Duodenal mucosa (tissue), 2 donors: ENCODE measurements at regions not wholly inside any gene's neighbourhood (a gene's known extent, or its start where the extent isn't known, plus 50 kb on each side); places are given as distances from the start of the nearest gene placed in this dataset.

Experiments
- H3K27ac ChIP-seq: one replicate; pipeline ENCODE4 v1.7.0; 2013; ENCODE audit warnings: low read depth, low read length
- H3K27me3 ChIP-seq, 2 donors: one replicate each; pipeline ENCODE4 v1.7.0; 2013; ENCODE audit warnings: low read length in 2 of 2, control low read depth in 1 of 2; ENCODE audit not compliant: insufficient read depth in 2 of 2, control insufficient read depth in 1 of 2
- H3K36me3 ChIP-seq, 2 donors: one replicate each; pipeline ENCODE4 v1.7.0; 2013; ENCODE audit warnings: low read length in 2 of 2, control low read depth in 1 of 2; ENCODE audit not compliant: insufficient read depth in 2 of 2, control insufficient read depth in 1 of 2
- H3K4me1 ChIP-seq, 2 donors: one replicate each; pipeline ENCODE4 v1.7.0; 2013; ENCODE audit warnings: low read length in 2 of 2, control low read depth in 1 of 2; ENCODE audit not compliant: insufficient read depth in 2 of 2, control insufficient read depth in 1 of 2
- H3K4me3 ChIP-seq, 2 donors: one replicate each; pipeline ENCODE4 v1.7.0; 2013; ENCODE audit warnings: low read length in 2 of 2, low read depth in 1 of 2
- H3K9ac ChIP-seq, 2 donors: one replicate each; pipeline ENCODE4 v1.7.0; 2013; ENCODE audit warnings: low read length in 2 of 2, low read depth in 1 of 2
- H3K9me3 ChIP-seq, 2 donors: one replicate each; pipeline ENCODE4 v1.7.0; 2013; ENCODE audit warnings: low read length in 2 of 2, control low read depth in 1 of 2; ENCODE audit not compliant: control insufficient read depth in 1 of 2

- Histone ChIP-seq H3K4me3 (no peak overlapping the region), H3K36me3 (no peaks in the 10 kb centered on the region), H3K27ac (no peak overlapping the region), H3K4me1 (no peaks in the 10 kb centered on the region), H3K27me3 (no peaks in the 10 kb centered on the region), H3K9me3 (no peaks in the 10 kb centered on the region), H3K9ac (no peak overlapping the region)
These were observed 232.3 kb upstream of the GLI3 start for GRCh38 chr7:42469341-42469740.

DNA sequence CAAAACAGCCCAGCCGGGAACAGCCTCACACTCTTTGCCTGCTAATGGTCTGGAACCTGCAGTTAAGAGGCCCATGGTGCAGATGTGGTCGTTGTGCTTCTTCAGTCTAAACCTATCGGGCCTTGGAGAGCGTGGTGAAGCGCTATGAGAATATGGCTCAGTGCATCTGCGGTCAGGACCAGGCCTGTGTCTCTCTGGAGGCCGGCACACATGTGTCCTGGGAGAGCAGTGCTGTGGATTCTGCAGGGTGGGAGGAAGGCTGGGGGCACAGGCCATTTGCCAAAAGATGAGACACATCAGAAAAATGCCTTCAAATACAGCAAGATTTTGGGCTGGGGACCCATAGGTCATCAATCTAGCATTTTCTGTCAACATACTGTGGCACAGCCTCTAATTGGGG lies 231.5 kb upstream of the GLI3 start:
- H3K36me3 ChIP-seq = no peaks in the 10 kb centered on the region

GRCh38 chr7:42461537-42461936 lies 224.5 kb upstream of the GLI3 start:
- H3K9ac ChIP-seq = no peak overlapping the region
- H3K4me3 ChIP-seq = no peak overlapping the region
- no peak overlapping the region for H3K27ac ChIP-seq
- H3K9me3 ChIP-seq = no peaks in the 10 kb centered on the region
- H3K4me1 ChIP-seq = no peaks in the 10 kb centered on the region
- no peaks in the 10 kb centered on the region for H3K27me3 ChIP-seq
- H3K36me3 ChIP-seq = no peaks in the 10 kb centered on the region

More for the DNA sequence above, 231.5 kb upstream of the GLI3 start:
- Histone ChIP-seq H3K27me3 (no peaks in the 10 kb centered on the region), H3K9me3 (no peaks in the 10 kb centered on the region), H3K27ac (no peak overlapping the region), H3K4me1 (no peaks in the 10 kb centered on the region), H3K9ac (no peak overlapping the region), H3K4me3 (no peak overlapping the region)

- Histone ChIP-seq H3K4me1 (no peaks in the 10 kb centered on the region), H3K4me3 (no peak overlapping the region), H3K9ac (no peak overlapping the region), H3K27me3 (no peaks in the 10 kb centered on the region), H3K27ac (no peak overlapping the region), H3K9me3 (no peaks in the 10 kb centered on the region), H3K36me3 (no peaks in the 10 kb centered on the region)
These were observed 223.9 kb upstream of the GLI3 start for GRCh38 chr7:42460933-42461332.

DNA sequence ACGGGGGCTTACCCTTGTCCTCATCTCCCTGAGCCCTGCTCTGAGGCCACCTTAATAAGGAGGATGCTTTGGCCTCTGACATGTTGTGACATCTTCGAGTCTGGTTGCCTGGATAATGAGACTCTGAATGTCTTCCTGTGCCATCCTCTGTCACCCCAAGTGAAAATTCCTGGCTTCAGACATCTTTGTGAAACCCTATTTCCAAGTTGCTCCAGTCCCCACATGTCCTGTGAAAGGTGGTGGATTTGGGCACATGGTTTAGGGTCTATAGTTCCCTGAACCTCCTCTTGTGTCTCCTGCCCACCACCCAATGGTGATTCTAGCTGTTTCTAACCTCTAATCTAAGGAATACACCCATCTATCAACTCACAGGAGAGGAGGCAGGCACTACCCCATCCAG lies 223.1 kb upstream of the GLI3 start:
- H3K27me3 ChIP-seq = no peaks in the 10 kb centered on the region
- H3K36me3 ChIP-seq = no peaks in the 10 kb centered on the region
- no peak overlapping the region for H3K4me3 ChIP-seq
- no peaks in the 10 kb centered on the region for H3K4me1 ChIP-seq
- no peak overlapping the region for H3K27ac ChIP-seq
- no peaks in the 10 kb centered on the region for H3K9me3 ChIP-seq
- H3K9ac ChIP-seq = no peak overlapping the region

GRCh38 chr7:42457663-42458062 lies 220.7 kb upstream of the GLI3 start:
- H3K36me3 ChIP-seq = no peaks in the 10 kb centered on the region
- no peaks in the 10 kb centered on the region for H3K9me3 ChIP-seq
- H3K4me1 ChIP-seq = no peaks in the 10 kb centered on the region
- H3K27ac ChIP-seq = no peak overlapping the region
- no peak overlapping the region for H3K9ac ChIP-seq
- H3K4me3 ChIP-seq = no peak overlapping the region
- H3K27me3 ChIP-seq = no peaks in the 10 kb centered on the region

DNA sequence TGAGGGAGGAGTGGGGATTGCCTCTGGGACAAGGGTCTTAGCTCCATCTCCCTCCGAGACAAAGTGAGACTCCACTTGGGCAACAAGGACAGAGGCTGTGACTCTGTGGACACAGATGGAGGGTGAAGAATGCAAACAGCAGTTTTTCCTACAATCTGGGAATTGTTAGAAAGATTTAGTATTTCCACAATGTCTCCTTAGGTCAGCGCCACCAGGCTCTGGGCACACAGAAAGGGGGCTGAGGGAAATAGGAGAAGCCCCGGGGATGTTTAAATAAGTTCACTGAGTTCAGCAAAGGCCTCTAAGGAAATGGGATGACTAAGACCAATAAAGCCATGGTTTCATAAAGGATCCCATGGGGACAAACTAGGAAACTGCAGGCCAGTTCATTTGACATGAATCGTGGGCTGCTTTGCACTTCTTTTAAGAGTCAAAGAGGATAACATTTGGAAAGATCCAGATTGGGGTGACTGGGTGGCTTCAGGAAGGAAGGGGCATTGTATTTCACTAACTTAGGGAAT lies 219.8 kb upstream of the GLI3 start:
- no peak overlapping the region for H3K4me3 ChIP-seq
- no peak overlapping the region for H3K27ac ChIP-seq
- H3K4me1 ChIP-seq = no peaks in the 10 kb centered on the region
- no peaks in the 10 kb centered on the region for H3K9me3 ChIP-seq
- no peak overlapping the region for H3K9ac ChIP-seq
- no peaks in the 10 kb centered on the region for H3K27me3 ChIP-seq
- no peaks in the 10 kb centered on the region for H3K36me3 ChIP-seq

- no peaks in the 10 kb centered on the region for H3K4me1 ChIP-seq
- H3K4me3 ChIP-seq = no peak overlapping the region
- no peaks in the 10 kb centered on the region for H3K36me3 ChIP-seq
- H3K9me3 ChIP-seq = no peaks in the 10 kb centered on the region
- no peak overlapping the region for H3K9ac ChIP-seq
- no peaks in the 10 kb centered on the region for H3K27me3 ChIP-seq
- H3K27ac ChIP-seq = no peak overlapping the region
These were observed 219.3 kb upstream of the GLI3 start for GRCh38 chr7:42456267-42456666.

- no peak overlapping the region for H3K4me3 ChIP-seq
- no peak overlapping the region for H3K9ac ChIP-seq
- no peak overlapping the region for H3K27ac ChIP-seq
- no peaks in the 10 kb centered on the region for H3K36me3 ChIP-seq
- no peaks in the 10 kb centered on the region for H3K9me3 ChIP-seq
- H3K4me1 ChIP-seq = no peaks in the 10 kb centered on the region
- no peaks in the 10 kb centered on the region for H3K27me3 ChIP-seq
These were observed 216.9 kb upstream of the GLI3 start for GRCh38 chr7:42453931-42454361.

DNA sequence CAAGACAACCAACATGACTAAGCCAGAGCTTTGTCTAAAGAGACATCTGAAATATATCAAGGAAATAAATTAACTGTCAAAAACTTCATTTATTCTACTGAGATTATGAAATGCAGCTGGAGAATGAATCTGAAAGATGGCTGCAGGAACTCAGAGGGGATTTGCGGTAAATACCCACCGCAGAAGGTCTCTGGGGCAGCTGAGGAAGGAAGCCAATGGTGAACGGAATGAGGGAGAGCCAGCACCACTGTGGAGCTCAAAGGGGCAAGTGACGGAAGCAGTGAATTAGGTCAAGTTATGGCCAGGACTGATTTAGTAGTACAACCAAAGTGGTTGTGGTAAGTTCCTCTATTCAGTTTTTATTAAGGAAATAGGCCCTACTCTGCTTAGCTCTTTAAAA lies 215.3 kb upstream of the GLI3 start:
- H3K4me1 ChIP-seq = no peaks in the 10 kb centered on the region
- no peaks in the 10 kb centered on the region for H3K9me3 ChIP-seq
- no peak overlapping the region for H3K27ac ChIP-seq
- no peak overlapping the region for H3K4me3 ChIP-seq
- no peaks in the 10 kb centered on the region for H3K36me3 ChIP-seq
- no peak overlapping the region for H3K9ac ChIP-seq
- no peaks in the 10 kb centered on the region for H3K27me3 ChIP-seq

GRCh38 chr7:42449431-42449830 lies 212.4 kb upstream of the GLI3 start:
- H3K4me3 ChIP-seq = no peak overlapping the region
- H3K9ac ChIP-seq = no peak overlapping the region
- H3K27ac ChIP-seq = no peak overlapping the region
- no peaks in the 10 kb centered on the region for H3K27me3 ChIP-seq
- no peaks in the 10 kb centered on the region for H3K36me3 ChIP-seq
- H3K4me1 ChIP-seq = no peaks in the 10 kb centered on the region
- no peaks in the 10 kb centered on the region for H3K9me3 ChIP-seq
